ENCODE measurements at regions not wholly inside any gene's neighbourhood (a gene's known extent, or its start where the extent isn't known, plus 50 kb on each side); places are given as distances from the start of the nearest gene placed in this dataset.
A peak's percentile ranks its signal among the peaks of the same experiment; 100 is the strongest.
"Not testable (repeated sequence)": the region's sequence is repeated elsewhere in the genome, so short reads cannot be mapped to it uniquely, and the experiment has no call there.

- H4K91ac ChIP-seq (ENCODE audit: low read length): no peak overlapping the region
- no peaks in the 10 kb centered on the region for H3K9me3 ChIP-seq (ENCODE audit: control insufficient read depth, low read length)
- no peaks in the 10 kb centered on the region for H3K27me3 ChIP-seq (ENCODE audit: control insufficient read depth in 1 of 2, insufficient read depth in 1 of 2, low read length in 2 of 2)
- no peaks in the 10 kb centered on the region for H3K36me3 ChIP-seq (ENCODE audit: control insufficient read depth in 1 of 2, insufficient read depth in 2 of 2, low read depth in 1 of 2, low read length in 2 of 2)
- no peak overlapping the region for H3K14ac ChIP-seq (ENCODE audit: low read length in 2 of 2)
- H2BK120ac ChIP-seq (ENCODE audit: low read depth, low read length): no peak overlapping the region
- DNase-seq: no peak
- H3K23ac ChIP-seq (ENCODE audit: low read length in 2 of 2): no peak overlapping the region
- no peak overlapping the region for H4K8ac ChIP-seq (ENCODE audit: low read length)
- H3K18ac ChIP-seq (ENCODE audit: low read depth in 1 of 2, low read length in 2 of 2): no peak overlapping the region
- no peaks in the 10 kb centered on the region for H3K79me1 ChIP-seq (replicated peaks; ENCODE audit: low read length, poor library complexity, severe bottlenecking)
- H3K4me3 ChIP-seq (ENCODE audit: insufficient read depth in 1 of 2, low read depth in 1 of 2, low read length in 2 of 2): no peak overlapping the region
- H2BK12ac ChIP-seq (ENCODE audit: low read length in 2 of 2): no peak overlapping the region
- no peak overlapping the region for H2AK5ac ChIP-seq (ENCODE audit: low read length, severe bottlenecking)
- no peak overlapping the region for H2BK5ac ChIP-seq (ENCODE audit: low read depth, low read length, poor library complexity, severe bottlenecking)
- no peak overlapping the region for H2BK15ac ChIP-seq (ENCODE audit: low read depth, poor library complexity, severe bottlenecking)
- no peak overlapping the region for H3K9ac ChIP-seq (ENCODE audit: low read length)
- no peak overlapping the region for H3K27ac ChIP-seq (ENCODE audit: low read length, poor library complexity, severe bottlenecking)
- H3K4ac ChIP-seq (ENCODE audit: low read depth in 1 of 2, low read length in 2 of 2): no peak overlapping the region
- no peaks in the 10 kb centered on the region for H3K4me1 ChIP-seq (ENCODE audit: control insufficient read depth, insufficient read depth, low read depth, low read length)
- no peak overlapping the region for H3K4me2 ChIP-seq (ENCODE audit: low read length, poor library complexity, severe bottlenecking)
- H2AFZ ChIP-seq (ENCODE audit: low read depth, low read length): no peak overlapping the region
Observed at GRCh38 chr2:144759746-144760145, 239.8 kb upstream of the ZEB2 start.

- H3K14ac ChIP-seq (ENCODE audit: low read length in 2 of 2); H2AFZ ChIP-seq (ENCODE audit: low read depth, low read length); H3K9ac ChIP-seq (ENCODE audit: low read length); H2BK15ac ChIP-seq (ENCODE audit: low read depth, poor library complexity, severe bottlenecking); H3K36me3 ChIP-seq (ENCODE audit: control insufficient read depth in 1 of 2, insufficient read depth in 2 of 2, low read depth in 1 of 2, low read length in 2 of 2); H3K27me3 ChIP-seq (ENCODE audit: control insufficient read depth in 1 of 2, insufficient read depth in 1 of 2, low read length in 2 of 2); H3K4me3 ChIP-seq (ENCODE audit: insufficient read depth in 1 of 2, low read depth in 1 of 2, low read length in 2 of 2); H3K18ac ChIP-seq (ENCODE audit: low read depth in 1 of 2, low read length in 2 of 2); H4K8ac ChIP-seq (ENCODE audit: low read length); H3K79me1 ChIP-seq (replicated peaks; ENCODE audit: low read length, poor library complexity, severe bottlenecking); H3K9me3 ChIP-seq (ENCODE audit: control insufficient read depth, low read length); H3K4ac ChIP-seq (ENCODE audit: low read depth in 1 of 2, low read length in 2 of 2); H2BK12ac ChIP-seq (ENCODE audit: low read length in 2 of 2); H2BK120ac ChIP-seq (ENCODE audit: low read depth, low read length); H3K4me2 ChIP-seq (ENCODE audit: low read length, poor library complexity, severe bottlenecking); H3K23ac ChIP-seq (ENCODE audit: low read length in 2 of 2); H2AK5ac ChIP-seq (ENCODE audit: low read length, severe bottlenecking); H3K4me1 ChIP-seq (ENCODE audit: control insufficient read depth, insufficient read depth, low read depth, low read length); H4K91ac ChIP-seq (ENCODE audit: low read length); H3K27ac ChIP-seq (ENCODE audit: low read length, poor library complexity, severe bottlenecking); H2BK5ac ChIP-seq (ENCODE audit: low read depth, low read length, poor library complexity, severe bottlenecking): not testable (repeated sequence)
- DNase-seq: peak; percentile 10
Observed at GRCh38 chr2:144758196-144758595, 238.3 kb upstream of the ZEB2 start.

- WGBS: 92% methylated on average over 2 of the region's 3 CpGs
- H3K23ac ChIP-seq (ENCODE audit: low read length in 2 of 2): no peak overlapping the region
- no peak overlapping the region for H2AK5ac ChIP-seq (ENCODE audit: low read length, severe bottlenecking)
- H3K4me3 ChIP-seq (ENCODE audit: insufficient read depth in 1 of 2, low read depth in 1 of 2, low read length in 2 of 2): no peak overlapping the region
- H3K79me1 ChIP-seq (replicated peaks; ENCODE audit: low read length, poor library complexity, severe bottlenecking): no peaks in the 10 kb centered on the region
- no peaks in the 10 kb centered on the region for H3K36me3 ChIP-seq (ENCODE audit: control insufficient read depth in 1 of 2, insufficient read depth in 2 of 2, low read depth in 1 of 2, low read length in 2 of 2)
- no peak for DNase-seq
- no peak overlapping the region for H4K8ac ChIP-seq (ENCODE audit: low read length)
- no peak overlapping the region for H2BK12ac ChIP-seq (ENCODE audit: low read length in 2 of 2)
- no peak overlapping the region for H3K4ac ChIP-seq (ENCODE audit: low read depth in 1 of 2, low read length in 2 of 2)
- H3K9me3 ChIP-seq (ENCODE audit: control insufficient read depth, low read length): peaks cover 29% of the 10 kb centered on the region
- no peak overlapping the region for H2AFZ ChIP-seq (ENCODE audit: low read depth, low read length)
- H4K91ac ChIP-seq (ENCODE audit: low read length): no peak overlapping the region
- no peak overlapping the region for H3K14ac ChIP-seq (ENCODE audit: low read length in 2 of 2)
- no peaks in the 10 kb centered on the region for H3K4me1 ChIP-seq (ENCODE audit: control insufficient read depth, insufficient read depth, low read depth, low read length)
- H3K27ac ChIP-seq (ENCODE audit: low read length, poor library complexity, severe bottlenecking): no peak overlapping the region
- H3K18ac ChIP-seq (ENCODE audit: low read depth in 1 of 2, low read length in 2 of 2): no peak overlapping the region
- no peak overlapping the region for H2BK15ac ChIP-seq (ENCODE audit: low read depth, poor library complexity, severe bottlenecking)
- no peak overlapping the region for H2BK5ac ChIP-seq (ENCODE audit: low read depth, low read length, poor library complexity, severe bottlenecking)
- no peak overlapping the region for H3K4me2 ChIP-seq (ENCODE audit: low read length, poor library complexity, severe bottlenecking)
- H3K27me3 ChIP-seq (ENCODE audit: control insufficient read depth in 1 of 2, insufficient read depth in 1 of 2, low read length in 2 of 2): no peaks in the 10 kb centered on the region
- no peak overlapping the region for H3K9ac ChIP-seq (ENCODE audit: low read length)
- H2BK120ac ChIP-seq (ENCODE audit: low read depth, low read length): no peak overlapping the region
Observed at GRCh38 chr2:144753416-144753815, 233.5 kb upstream of the ZEB2 start.

- H3K18ac ChIP-seq (ENCODE audit: low read depth in 1 of 2, low read length in 2 of 2): no peak overlapping the region
- H3K36me3 ChIP-seq (ENCODE audit: control insufficient read depth in 1 of 2, insufficient read depth in 2 of 2, low read depth in 1 of 2, low read length in 2 of 2): no peaks in the 10 kb centered on the region
- H2AK5ac ChIP-seq (ENCODE audit: low read length, severe bottlenecking): no peak overlapping the region
- H3K4ac ChIP-seq (ENCODE audit: low read depth in 1 of 2, low read length in 2 of 2): no peak overlapping the region
- no peak overlapping the region for H3K23ac ChIP-seq (ENCODE audit: low read length in 2 of 2)
- H4K91ac ChIP-seq (ENCODE audit: low read length): no peak overlapping the region
- no peak overlapping the region for H3K4me2 ChIP-seq (ENCODE audit: low read length, poor library complexity, severe bottlenecking)
- no CpG with 5 or more reads among the region's 3 CpGs for WGBS
- DNase-seq: no peak
- H3K9ac ChIP-seq (ENCODE audit: low read length): no peak overlapping the region
- no peaks in the 10 kb centered on the region for H3K4me1 ChIP-seq (ENCODE audit: control insufficient read depth, insufficient read depth, low read depth, low read length)
- H3K14ac ChIP-seq (ENCODE audit: low read length in 2 of 2): no peak overlapping the region
- no peak overlapping the region for H3K27ac ChIP-seq (ENCODE audit: low read length, poor library complexity, severe bottlenecking)
- H3K27me3 ChIP-seq (ENCODE audit: control insufficient read depth in 1 of 2, insufficient read depth in 1 of 2, low read length in 2 of 2): no peaks in the 10 kb centered on the region
- H2BK120ac ChIP-seq (ENCODE audit: low read depth, low read length): no peak overlapping the region
- no peak overlapping the region for H2AFZ ChIP-seq (ENCODE audit: low read depth, low read length)
- H2BK5ac ChIP-seq (ENCODE audit: low read depth, low read length, poor library complexity, severe bottlenecking): no peak overlapping the region
- no peak overlapping the region for H4K8ac ChIP-seq (ENCODE audit: low read length)
- no peaks in the 10 kb centered on the region for H3K79me1 ChIP-seq (replicated peaks; ENCODE audit: low read length, poor library complexity, severe bottlenecking)
- peaks cover 44% of the 10 kb centered on the region for H3K9me3 ChIP-seq (ENCODE audit: control insufficient read depth, low read length)
- no peak overlapping the region for H2BK12ac ChIP-seq (ENCODE audit: low read length in 2 of 2)
- H3K4me3 ChIP-seq (ENCODE audit: insufficient read depth in 1 of 2, low read depth in 1 of 2, low read length in 2 of 2): no peak overlapping the region
- no peak overlapping the region for H2BK15ac ChIP-seq (ENCODE audit: low read depth, poor library complexity, severe bottlenecking)
Observed at GRCh38 chr2:144751142-144751905, 231.4 kb upstream of the ZEB2 start.
